ENCODE measurements at regions not wholly inside any gene's neighbourhood (a gene's known extent, or its start where the extent isn't known, plus 50 kb on each side); places are given as distances from the start of the nearest gene placed in this dataset.

DNA sequence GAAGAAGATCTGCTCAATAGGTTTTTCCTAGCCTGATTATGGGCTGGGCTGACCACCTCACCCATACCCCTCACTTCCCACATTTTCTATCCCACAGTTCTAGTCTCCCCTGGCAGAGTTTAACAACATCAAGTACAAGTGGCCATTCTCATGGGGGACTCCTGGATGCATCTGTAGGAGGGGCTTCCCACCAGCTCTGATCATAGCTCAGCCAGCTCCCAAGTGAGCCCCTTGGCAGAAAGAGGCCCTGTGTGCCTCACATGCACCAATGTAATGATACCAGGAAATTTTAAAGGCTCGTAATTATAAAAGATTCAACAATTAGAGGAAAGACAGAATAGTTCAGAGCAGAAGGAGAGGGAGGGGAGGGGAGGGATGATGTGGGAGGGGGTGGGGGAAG is 144.2 kb upstream of the SYT13 start:
- TF ChIP-seq, protein P1, sequence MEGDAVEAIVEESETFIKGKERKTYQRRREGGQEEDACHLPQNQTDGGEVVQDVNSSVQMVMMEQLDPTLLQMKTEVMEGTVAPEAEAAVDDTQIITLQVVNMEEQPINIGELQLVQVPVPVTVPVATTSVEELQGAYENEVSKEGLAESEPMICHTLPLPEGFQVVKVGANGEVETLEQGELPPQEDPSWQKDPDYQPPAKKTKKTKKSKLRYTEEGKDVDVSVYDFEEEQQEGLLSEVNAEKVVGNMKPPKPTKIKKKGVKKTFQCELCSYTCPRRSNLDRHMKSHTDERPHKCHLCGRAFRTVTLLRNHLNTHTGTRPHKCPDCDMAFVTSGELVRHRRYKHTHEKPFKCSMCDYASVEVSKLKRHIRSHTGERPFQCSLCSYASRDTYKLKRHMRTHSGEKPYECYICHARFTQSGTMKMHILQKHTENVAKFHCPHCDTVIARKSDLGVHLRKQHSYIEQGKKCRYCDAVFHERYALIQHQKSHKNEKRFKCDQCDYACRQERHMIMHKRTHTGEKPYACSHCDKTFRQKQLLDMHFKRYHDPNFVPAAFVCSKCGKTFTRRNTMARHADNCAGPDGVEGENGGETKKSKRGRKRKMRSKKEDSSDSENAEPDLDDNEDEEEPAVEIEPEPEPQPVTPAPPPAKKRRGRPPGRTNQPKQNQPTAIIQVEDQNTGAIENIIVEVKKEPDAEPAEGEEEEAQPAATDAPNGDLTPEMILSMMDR (IDR thresholded peaks at IDR 0.05; ENCODE audit: extremely low read depth in 1 of 2, insufficient read depth in 1 of 2, low read depth in 1 of 2, low read length in 2 of 2) = no peak
- TF ChIP-seq EZH2 (IDR thresholded peaks at IDR 0.05; ENCODE audit: borderline replicate concordance, low read depth, low read length, severe bottlenecking) (no peak), POLR2A (IDR thresholded peaks at IDR 0.05; ENCODE audit: low read depth, low read length) (no peak)
- TF ChIP-seq, protein P2, sequence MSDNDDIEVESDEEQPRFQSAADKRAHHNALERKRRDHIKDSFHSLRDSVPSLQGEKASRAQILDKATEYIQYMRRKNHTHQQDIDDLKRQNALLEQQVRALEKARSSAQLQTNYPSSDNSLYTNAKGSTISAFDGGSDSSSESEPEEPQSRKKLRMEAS (IDR thresholded peaks at IDR 0.05; ENCODE audit: insufficient read depth, insufficient read length) = no peak

All from endothelial cell of umbilical vein (primary cell).